ENCODE measurements at regions not wholly inside any gene's neighbourhood (a gene's known extent, or its start where the extent isn't known, plus 50 kb on each side); places are given as distances from the start of the nearest gene placed in this dataset.

GRCh38 chr5:57693488-57694305, 211.1 kb upstream of the ACTBL2 start:
- DNase-seq (no peak), ATAC-seq (no peak)
- Mint-ChIP-seq H3K4me3 (no peak overlapping the region), H3K4me1 (ENCODE audit: low read depth) (peaks cover 4% of the 10 kb centered on the region), H3K36me3 (ENCODE audit: low read depth) (no peaks in the 10 kb centered on the region), H3K27me3 (no peaks in the 10 kb centered on the region), H3K9me3 (no peaks in the 10 kb centered on the region), H3K27ac (no peak overlapping the region)
- CTCF ChIA-PET: no interaction called here
- TF ChIP-seq CTCF (IDR thresholded peaks at IDR 0.05): no peak
- intact Hi-C loops (cut with micrococcal nuclease): no loop called here
- POLR2A ChIA-PET: no interaction called here

- intact Hi-C loops (cut with micrococcal nuclease): no loop called here
These were observed 210.2 kb upstream of the ACTBL2 start for GRCh38 chr5:57692582-57693487.

DNA sequence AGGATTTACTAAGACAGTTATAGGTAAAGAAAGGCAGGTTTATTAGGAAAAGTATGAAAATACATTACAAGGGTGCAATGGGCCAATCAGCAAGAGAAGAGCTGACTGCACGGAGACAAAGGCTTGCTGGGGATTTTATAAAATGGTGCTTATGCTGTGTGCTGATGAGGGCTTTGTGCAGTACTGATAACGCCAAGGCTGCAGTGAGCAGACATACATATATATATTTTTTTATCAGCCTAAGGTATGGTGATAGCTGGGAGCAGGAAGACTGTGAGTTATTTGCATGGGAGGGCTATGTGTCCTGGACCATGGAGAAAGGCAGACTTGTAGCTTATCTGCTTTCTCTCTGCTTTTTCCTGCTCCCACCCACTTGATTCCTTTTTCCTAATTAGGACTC, 208.1 kb upstream of the ACTBL2 start:
- Mint-ChIP-seq H3K4me3 (no peak overlapping the region), H3K36me3 (ENCODE audit: low read depth) (no peaks in the 10 kb centered on the region), H3K9me3 (no peaks in the 10 kb centered on the region), H3K4me1 (ENCODE audit: low read depth) (peaks cover 4% of the 10 kb centered on the region), H3K27ac (no peak overlapping the region), H3K27me3 (no peaks in the 10 kb centered on the region)
- ChIA-PET CTCF (no interaction called here), POLR2A (interaction anchor here (1.1 kb wide), 1 partner anchor 8 kb away, joined by 3 read pairs; no protein-coding TSS in a partner anchor)
- ATAC-seq (no peak), DNase-seq (no peak)
- intact Hi-C loops (cut with micrococcal nuclease): no loop called here
- no peak for TF ChIP-seq CTCF (IDR thresholded peaks at IDR 0.05)

More at GRCh38 chr5:57692582-57693487, 210.2 kb upstream of the ACTBL2 start:
- H3K27ac Mint-ChIP-seq: no peak overlapping the region
- ATAC-seq: peak; percentile 66
- no peaks in the 10 kb centered on the region for H3K27me3 Mint-ChIP-seq
- no peak for TF ChIP-seq CTCF (IDR thresholded peaks at IDR 0.05)
- no peaks in the 10 kb centered on the region for H3K9me3 Mint-ChIP-seq
- H3K36me3 Mint-ChIP-seq (ENCODE audit: low read depth): no peaks in the 10 kb centered on the region
- no peak overlapping the region for H3K4me3 Mint-ChIP-seq
- peak; percentile 50 for DNase-seq
- ChIA-PET CTCF (no interaction called here), POLR2A (no interaction called here)
- peaks cover 4% of the 10 kb centered on the region for H3K4me1 Mint-ChIP-seq (ENCODE audit: low read depth)

DNA sequence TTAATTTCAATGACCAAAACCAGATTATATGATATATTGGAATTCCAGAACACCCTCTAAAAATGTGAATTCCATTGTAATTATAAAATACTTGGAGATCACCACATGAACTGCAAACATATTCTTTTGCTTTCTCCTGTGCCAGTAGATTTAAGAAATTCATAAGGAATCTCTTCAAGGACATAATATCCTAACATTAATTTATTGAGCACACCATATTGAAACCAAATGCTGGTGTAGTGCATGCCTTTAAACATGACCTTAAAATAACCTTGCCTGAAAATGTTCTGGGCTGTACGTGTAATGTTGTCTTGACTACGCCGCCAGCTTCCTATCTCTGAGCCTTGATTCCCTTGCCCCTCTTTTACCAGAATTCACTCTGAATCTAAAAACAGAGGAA, 205.0 kb upstream of the ACTBL2 start:
- Mint-ChIP-seq H3K27ac (no peak overlapping the region), H3K9me3 (no peaks in the 10 kb centered on the region), H3K4me3 (no peak overlapping the region), H3K4me1 (ENCODE audit: low read depth) (no peaks in the 10 kb centered on the region), H3K36me3 (ENCODE audit: low read depth) (no peaks in the 10 kb centered on the region), H3K27me3 (no peaks in the 10 kb centered on the region)
- ChIA-PET POLR2A (no interaction called here), CTCF (no interaction called here)
- DNase-seq (no peak), ATAC-seq (no peak)
- intact Hi-C loops (cut with micrococcal nuclease): no loop called here
- TF ChIP-seq CTCF (IDR thresholded peaks at IDR 0.05): no peak
